Mesothelial cell of epicardium (in vitro differentiated cells): ENCODE measurements at regions not wholly inside any gene's neighbourhood (a gene's known extent, or its start where the extent isn't known, plus 50 kb on each side); places are given as distances from the start of the nearest gene placed in this dataset.

Experiments used
- DNase-seq, 2 experiments: peaks; one replicate each; pipeline ENCODE4 v3.0.0; 2021; ENCODE audit warnings: low spot score in 2 of 2; ENCODE audit not compliant: unreplicated experiment in 2 of 2
- H3K27ac Mint-ChIP-seq: 2 replicates; pipeline ENCODE4 v1.8.0; 2021; ENCODE audit warnings: mixed read lengths
- H3K27me3 Mint-ChIP-seq: 2 replicates; pipeline ENCODE4 v1.8.0; 2021; ENCODE audit warnings: low read depth, mixed read lengths
- H3K36me3 Mint-ChIP-seq: 2 replicates; pipeline ENCODE4 v1.8.0; 2021; ENCODE audit warnings: mixed read lengths
- H3K4me1 Mint-ChIP-seq: 2 replicates; pipeline ENCODE4 v1.8.0; 2021; ENCODE audit warnings: mixed read lengths
- H3K4me3 Mint-ChIP-seq: 2 replicates; pipeline ENCODE4 v1.8.0; 2021; ENCODE audit warnings: mild to moderate bottlenecking, moderate library complexity, mixed read lengths
- H3K9me3 Mint-ChIP-seq: 2 replicates; pipeline ENCODE4 v1.8.0; 2021; ENCODE audit warnings: mixed read lengths
- CTCF ChIP-seq: fragments of 200-600 bp; sonication (generic); IDR thresholded peaks from one replicate; pipeline ENCODE4 v1.5.0; 2021; ENCODE audit warnings: antibody characterized with exemption; ENCODE audit not compliant: unreplicated experiment

GRCh38 chr3:176202652-176203051, 994.6 kb downstream of the TBL1XR1 start:
- Mint-ChIP-seq H3K4me1 (no peaks in the 10 kb centered on the region), H3K27ac (no peak overlapping the region), H3K9me3 (no peaks in the 10 kb centered on the region), H3K36me3 (no peaks in the 10 kb centered on the region), H3K4me3 (no peak overlapping the region), H3K27me3 (no peaks in the 10 kb centered on the region)
- DNase-seq, result no peak
- no peak for TF ChIP-seq CTCF

DNA sequence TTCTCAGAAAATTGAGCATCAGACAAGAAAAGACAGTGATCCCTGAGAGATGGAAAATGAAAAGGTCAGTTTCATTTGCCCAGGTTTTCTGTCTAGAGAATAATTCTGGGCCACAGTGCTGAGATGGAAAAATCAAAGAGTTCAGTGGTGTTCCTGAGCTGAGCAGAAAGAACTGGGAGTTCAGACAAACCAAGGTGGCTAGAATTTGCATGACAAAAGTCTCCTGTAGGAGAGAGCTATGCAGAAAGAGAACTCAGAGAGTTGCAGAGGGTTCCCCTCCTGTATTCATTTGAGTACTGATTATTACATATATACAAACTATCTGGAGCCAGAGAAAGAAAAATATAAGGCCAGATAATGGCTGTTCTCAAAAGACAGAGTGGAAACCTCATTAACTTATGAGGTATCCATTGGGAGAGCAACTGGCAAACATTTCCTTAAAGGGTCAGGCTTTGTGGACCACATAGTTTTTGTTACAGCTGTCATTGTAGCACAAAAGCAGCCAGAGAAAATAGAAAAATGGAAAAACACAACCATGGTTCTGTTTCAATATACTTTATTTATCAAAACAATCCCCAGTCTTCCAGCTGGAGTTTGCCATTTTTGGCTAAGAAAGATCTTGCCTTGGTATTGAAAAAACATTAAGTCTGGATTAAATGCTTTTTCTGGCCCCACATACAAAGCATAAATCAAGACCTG, 1004.1 kb downstream of the TBL1XR1 start:
- H3K4me1 Mint-ChIP-seq, result no peaks in the 10 kb centered on the region
- H3K27me3 Mint-ChIP-seq, result no peaks in the 10 kb centered on the region
- no peak overlapping the region for H3K4me3 Mint-ChIP-seq
- peaks cover 30% of the 10 kb centered on the region for H3K9me3 Mint-ChIP-seq
- no peak overlapping the region for H3K27ac Mint-ChIP-seq
- TF ChIP-seq CTCF, result no peak
- no peak for DNase-seq
- H3K36me3 Mint-ChIP-seq, result peaks cover 3% of the 10 kb centered on the region

- Mint-ChIP-seq H3K27me3 (no peaks in the 10 kb centered on the region), H3K36me3 (no peaks in the 10 kb centered on the region), H3K4me1 (no peaks in the 10 kb centered on the region), H3K9me3 (peaks cover 17% of the 10 kb centered on the region), H3K27ac (no peak overlapping the region), H3K4me3 (no peak overlapping the region)
- no peak for TF ChIP-seq CTCF
- no peak for DNase-seq
Observed at GRCh38 chr3:176190755-176191154, 1006.5 kb downstream of the TBL1XR1 start.

- no peak for DNase-seq
- Mint-ChIP-seq H3K36me3 (no peaks in the 10 kb centered on the region), H3K9me3 (peaks cover 13% of the 10 kb centered on the region), H3K27ac (no peak overlapping the region), H3K27me3 (no peaks in the 10 kb centered on the region), H3K4me3 (no peak overlapping the region), H3K4me1 (peaks cover 3% of the 10 kb centered on the region)
- no peak for TF ChIP-seq CTCF
Observed at GRCh38 chr3:176183181-176183580, 1014.1 kb downstream of the TBL1XR1 start.

GRCh38 chr3:176174060-176174459, 1023.2 kb downstream of the TBL1XR1 start:
- Mint-ChIP-seq H3K4me1 (peaks cover 10% of the 10 kb centered on the region), H3K9me3 (peaks cover under 1% of the 10 kb centered on the region), H3K27me3 (no peaks in the 10 kb centered on the region), H3K27ac (no peak overlapping the region), H3K4me3 (no peak overlapping the region), H3K36me3 (no peaks in the 10 kb centered on the region)
- DNase-seq, result no peak
- no peak for TF ChIP-seq CTCF
